OCI-LY3 (cell line): ENCODE measurements at regions not wholly inside any gene's neighbourhood (a gene's known extent, or its start where the extent isn't known, plus 50 kb on each side); places are given as distances from the start of the nearest gene placed in this dataset.

ENCODE experiments used
- H2AFZ ChIP-seq: fragments of 200-600, 300-600 bp; shearing (Covaris generic); 2 replicates; pipeline ENCODE4 v1.6.0; 2014; ENCODE audit warnings: antibody characterized with exemption, low read depth, low read length
- H3K27ac ChIP-seq: fragments of 200-600, 300-600 bp; sonication (generic); 2 replicates; pipeline ENCODE4 v1.5.1; 2014; ENCODE audit warnings: mild to moderate bottlenecking, low read length, moderate library complexity, mixed read lengths
- H3K27me3 ChIP-seq: fragments of 200-600, 300-600 bp; sonication (generic); 2 replicates; pipeline ENCODE4 v1.6.1; 2014; ENCODE audit warnings: low read depth, low read length, mixed read lengths
- H3K36me3 ChIP-seq: fragments of 200-600, 300-600 bp; sonication (generic); replicated peaks from 2 replicates; pipeline ENCODE3; 2014; ENCODE audit warnings: low read depth, low read length, mixed read lengths
- H3K4me1 ChIP-seq: fragments of 300-600, 200-600 bp; sonication (generic); 2 replicates; pipeline ENCODE4 v1.6.1; 2014; ENCODE audit warnings: low read length, mixed read lengths
- H3K4me2 ChIP-seq: fragments of 200-600, 300-600 bp; sonication (generic); 2 replicates; pipeline ENCODE4 v1.6.1; 2014; ENCODE audit warnings: low read length, mixed read lengths
- H3K4me3 ChIP-seq: fragments of 300-600, 200-600 bp; sonication (generic); 2 replicates; pipeline ENCODE4 v1.5.1; 2014; ENCODE audit warnings: antibody characterized with exemption, mild to moderate bottlenecking, low read length, moderate library complexity
- H3K79me2 ChIP-seq: fragments of 300-600, 200-600 bp; shearing (Covaris generic); 2 replicates; pipeline ENCODE4 v1.6.1; 2014; ENCODE audit warnings: mild to moderate bottlenecking, low read length, mixed read lengths
- H3K9ac ChIP-seq: fragments of 300-600, 200-600 bp; shearing (Covaris generic); 2 replicates; pipeline ENCODE4 v1.6.0; 2014; ENCODE audit warnings: mild to moderate bottlenecking, low read length, moderate library complexity
- H3K9me3 ChIP-seq: fragments of 200-600, 300-600 bp; shearing (Covaris generic); 2 replicates; pipeline ENCODE4 v1.6.1; 2014; ENCODE audit warnings: low read length, mixed read lengths; ENCODE audit not compliant: insufficient read depth
- H4K20me1 ChIP-seq: fragments of 200-600, 300-600 bp; sonication (generic); 2 replicates; pipeline ENCODE4 v1.6.1; 2016; ENCODE audit warnings: low read length, mixed read lengths; ENCODE audit not compliant: insufficient read depth
- EZH2phosphoT487 ChIP-seq: fragments of 200-600 bp; shearing (Covaris generic); IDR thresholded peaks from 2 replicates; pipeline ENCODE4 v1.6.1; 2018; ENCODE audit warnings: antibody characterized with exemption, mixed run types, low read depth
- TF ChIP-seq, protein P1 (sequence below): fragments of 200-600, 300-600 bp; sonication (generic); IDR thresholded peaks from 2 replicates; pipeline ENCODE4 v1.5.1; 2014; ENCODE audit warnings: antibody characterized with exemption, low read length, low read depth

DNA sequence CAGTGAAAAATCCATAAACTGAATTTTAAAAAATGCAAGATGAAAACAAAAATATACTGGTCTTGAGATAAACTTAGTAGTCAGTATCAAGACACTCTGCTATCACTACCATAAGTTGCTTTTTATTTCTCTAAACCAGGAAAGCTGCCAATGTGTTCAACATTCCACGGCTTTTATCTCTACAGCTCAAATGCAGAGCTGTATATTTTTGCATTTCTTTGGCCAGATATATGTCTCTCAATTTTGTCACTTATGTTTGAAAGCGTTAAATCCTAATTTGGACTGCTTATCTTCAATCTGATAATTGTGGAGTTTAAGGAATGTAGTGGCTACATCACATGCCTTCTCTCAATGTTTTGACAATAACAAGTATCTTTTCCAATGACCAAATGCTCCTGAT is 609.5 kb downstream of the EPHA4 start:
- no peaks in the 10 kb centered on the region for H4K20me1 ChIP-seq
- no peaks in the 10 kb centered on the region for H3K79me2 ChIP-seq
- H3K4me2 ChIP-seq = no peak overlapping the region
- H3K27me3 ChIP-seq = no peaks in the 10 kb centered on the region
- H3K9ac ChIP-seq = no peak overlapping the region
- no peaks in the 10 kb centered on the region for H3K36me3 ChIP-seq
- no peak overlapping the region for H2AFZ ChIP-seq
- peaks cover 13% of the 10 kb centered on the region for H3K4me1 ChIP-seq
- no peak overlapping the region for H3K4me3 ChIP-seq
- no peak for TF ChIP-seq EZH2phosphoT487
- TF ChIP-seq, protein P1, sequence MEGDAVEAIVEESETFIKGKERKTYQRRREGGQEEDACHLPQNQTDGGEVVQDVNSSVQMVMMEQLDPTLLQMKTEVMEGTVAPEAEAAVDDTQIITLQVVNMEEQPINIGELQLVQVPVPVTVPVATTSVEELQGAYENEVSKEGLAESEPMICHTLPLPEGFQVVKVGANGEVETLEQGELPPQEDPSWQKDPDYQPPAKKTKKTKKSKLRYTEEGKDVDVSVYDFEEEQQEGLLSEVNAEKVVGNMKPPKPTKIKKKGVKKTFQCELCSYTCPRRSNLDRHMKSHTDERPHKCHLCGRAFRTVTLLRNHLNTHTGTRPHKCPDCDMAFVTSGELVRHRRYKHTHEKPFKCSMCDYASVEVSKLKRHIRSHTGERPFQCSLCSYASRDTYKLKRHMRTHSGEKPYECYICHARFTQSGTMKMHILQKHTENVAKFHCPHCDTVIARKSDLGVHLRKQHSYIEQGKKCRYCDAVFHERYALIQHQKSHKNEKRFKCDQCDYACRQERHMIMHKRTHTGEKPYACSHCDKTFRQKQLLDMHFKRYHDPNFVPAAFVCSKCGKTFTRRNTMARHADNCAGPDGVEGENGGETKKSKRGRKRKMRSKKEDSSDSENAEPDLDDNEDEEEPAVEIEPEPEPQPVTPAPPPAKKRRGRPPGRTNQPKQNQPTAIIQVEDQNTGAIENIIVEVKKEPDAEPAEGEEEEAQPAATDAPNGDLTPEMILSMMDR = no peak
- H3K27ac ChIP-seq = no peak overlapping the region
- H3K9me3 ChIP-seq = no peaks in the 10 kb centered on the region

DNA sequence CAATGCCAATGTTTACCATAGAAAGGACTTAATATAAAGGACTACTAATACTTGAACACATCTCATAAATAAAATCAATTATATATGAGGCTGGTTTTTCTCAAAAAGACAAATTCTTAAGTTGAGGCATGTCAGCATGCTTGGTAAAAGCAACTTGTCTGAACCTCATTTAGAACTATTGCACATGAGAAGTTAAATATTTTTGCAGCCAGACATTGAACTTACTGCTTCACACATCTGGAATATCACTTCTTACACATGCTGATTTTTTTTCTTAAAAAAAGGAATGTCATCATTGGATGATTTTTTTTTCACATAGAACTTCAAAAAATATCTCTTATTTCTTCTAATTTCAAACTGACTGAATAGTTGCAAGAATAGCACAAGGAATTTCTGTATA is 609.0 kb downstream of the EPHA4 start:
- Histone ChIP-seq H2AFZ (no peak overlapping the region), H3K27ac (no peak overlapping the region), H3K9ac (no peak overlapping the region), H3K9me3 (no peaks in the 10 kb centered on the region), H3K4me3 (no peak overlapping the region), H3K27me3 (no peaks in the 10 kb centered on the region), H4K20me1 (no peaks in the 10 kb centered on the region), H3K79me2 (no peaks in the 10 kb centered on the region), H3K4me1 (peaks cover 13% of the 10 kb centered on the region), H3K36me3 (no peaks in the 10 kb centered on the region), H3K4me2 (no peak overlapping the region)
- TF ChIP-seq, protein P1 = no peak
- TF ChIP-seq EZH2phosphoT487 = no peak

DNA sequence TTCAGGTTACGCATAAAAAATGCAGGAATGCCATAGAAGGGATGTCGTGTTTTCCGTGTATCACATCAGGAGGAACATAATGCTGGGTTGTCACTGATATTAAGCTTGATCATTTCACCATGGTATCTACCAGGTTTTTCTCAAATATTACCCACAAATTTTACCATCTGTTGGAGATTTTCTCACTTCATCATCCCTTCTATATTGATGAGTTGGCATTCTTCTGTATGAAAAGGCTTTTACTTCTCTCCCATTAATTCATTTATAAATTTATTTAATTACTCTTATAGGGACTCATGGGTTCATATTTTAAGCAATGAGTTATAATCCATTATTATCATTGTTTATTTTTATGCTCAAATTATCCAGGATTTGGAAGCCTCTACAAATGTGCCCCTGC is 608.2 kb downstream of the EPHA4 start:
- TF ChIP-seq, protein P1 = no peak
- TF ChIP-seq EZH2phosphoT487 = no peak
- H2AFZ ChIP-seq = no peak overlapping the region

DNA sequence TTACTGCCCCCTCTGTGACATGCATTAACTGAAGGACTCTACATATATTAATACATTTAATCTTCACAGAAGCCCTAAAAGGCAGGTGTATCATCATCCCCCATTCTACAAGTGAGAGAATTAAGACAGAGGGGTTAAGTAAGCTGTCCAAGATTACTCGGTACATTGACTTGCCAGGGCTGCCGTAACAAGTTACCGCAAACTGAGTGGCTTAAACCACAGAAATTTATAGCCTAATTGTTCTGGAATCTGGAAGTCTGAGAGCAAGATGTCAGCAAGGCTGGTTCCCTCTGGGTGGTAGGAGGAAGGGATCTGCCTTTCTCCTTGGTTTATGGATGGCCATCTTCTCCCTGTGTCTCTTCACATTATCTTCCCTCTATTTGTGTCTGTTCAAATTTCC is 605.5 kb downstream of the EPHA4 start:
- H3K9me3 ChIP-seq = no peaks in the 10 kb centered on the region
- H3K4me1 ChIP-seq = 0 out of 2 replicates have a peak, but pooled peaks cover 3% of the 10 kb centered on the region
- no peak overlapping the region for H3K4me3 ChIP-seq
- H4K20me1 ChIP-seq = no peaks in the 10 kb centered on the region
- H3K79me2 ChIP-seq = no peaks in the 10 kb centered on the region
- no peak overlapping the region for H3K27ac ChIP-seq
- no peaks in the 10 kb centered on the region for H3K36me3 ChIP-seq
- no peaks in the 10 kb centered on the region for H3K27me3 ChIP-seq
- TF ChIP-seq EZH2phosphoT487 = no peak
- TF ChIP-seq, protein P1 = no peak
- no peak overlapping the region for H2AFZ ChIP-seq
- H3K4me2 ChIP-seq = no peak overlapping the region
- H3K9ac ChIP-seq = no peak overlapping the region

More for the DNA sequence above, 608.2 kb downstream of the EPHA4 start:
- Histone ChIP-seq H3K4me3 (no peak overlapping the region), H3K4me2 (no peak overlapping the region), H3K27ac (no peak overlapping the region), H3K79me2 (no peaks in the 10 kb centered on the region), H3K36me3 (no peaks in the 10 kb centered on the region), H3K9me3 (no peaks in the 10 kb centered on the region), H3K4me1 (peaks cover 13% of the 10 kb centered on the region), H3K9ac (no peak overlapping the region), H3K27me3 (no peaks in the 10 kb centered on the region), H4K20me1 (no peaks in the 10 kb centered on the region)
